Natural killer cell treated with Interleukin-12 subunit alpha and Interleukin-12 subunit beta and Interleukin-15 and Interleukin-18, amount 100 ng/mL, for 72 hours (primary cell): ENCODE measurements at regions not wholly inside any gene's neighbourhood (a gene's known extent, or its start where the extent isn't known, plus 50 kb on each side); places are given as distances from the start of the nearest gene placed in this dataset.

ENCODE experiments used
- ATAC-seq, 2 donors: fragments of 150-1000 bp; cut with Tn5 transposase in 1 of 2; sonication (Bioruptor Pico), chemical (Tn5 transposase) in 1 of 2; 2 replicates each; pipeline ENCODE4 v1.10.0; 2021
- DNase-seq: peaks from one replicate; pipeline ENCODE4 v3.0.0; 2022; ENCODE audit warnings: low spot score
- H3K27ac Mint-ChIP-seq, 2 donors: 1 replicate in 1 of 2; 2 replicates in 1 of 2; pipeline ENCODE4 v1.8.0; 2022; ENCODE audit warnings: mixed read lengths in 2 of 2, mild to moderate bottlenecking in 1 of 2, moderate library complexity in 1 of 2
- H3K27me3 Mint-ChIP-seq, 2 donors: 1 replicate in 1 of 2; 2 replicates in 1 of 2; pipeline ENCODE4 v1.8.0; 2022; ENCODE audit warnings: mixed read lengths in 2 of 2
- H3K36me3 Mint-ChIP-seq: one replicate; pipeline ENCODE4 v1.8.0; 2022; ENCODE audit warnings: mixed read lengths
- H3K4me1 Mint-ChIP-seq, 2 donors: 1 replicate in 1 of 2; 2 replicates in 1 of 2; pipeline ENCODE4 v1.8.0; 2022; ENCODE audit warnings: low read depth in 2 of 2, mixed read lengths in 2 of 2, mild to moderate bottlenecking in 1 of 2
- H3K4me3 Mint-ChIP-seq: one replicate; pipeline ENCODE4 v1.8.0; 2022; ENCODE audit warnings: mixed read lengths
- H3K9me3 Mint-ChIP-seq: 2 replicates; pipeline ENCODE4 v1.8.0; 2022; ENCODE audit warnings: mixed read lengths

GRCh38 chr1:29458737-29459619 lies 222.7 kb downstream of the PTPRU start:
- no peak for DNase-seq
- Mint-ChIP-seq H3K36me3 (no peaks in the 10 kb centered on the region), H3K4me1 (no peaks in the 10 kb centered on the region), H3K27ac (no peak overlapping the region), H3K4me3 (no peak overlapping the region), H3K27me3 (peaks cover 14 to 18% of the 10 kb centered on the region in 2 donors), H3K9me3 (no peaks in the 10 kb centered on the region)
- no peak for ATAC-seq

DNA sequence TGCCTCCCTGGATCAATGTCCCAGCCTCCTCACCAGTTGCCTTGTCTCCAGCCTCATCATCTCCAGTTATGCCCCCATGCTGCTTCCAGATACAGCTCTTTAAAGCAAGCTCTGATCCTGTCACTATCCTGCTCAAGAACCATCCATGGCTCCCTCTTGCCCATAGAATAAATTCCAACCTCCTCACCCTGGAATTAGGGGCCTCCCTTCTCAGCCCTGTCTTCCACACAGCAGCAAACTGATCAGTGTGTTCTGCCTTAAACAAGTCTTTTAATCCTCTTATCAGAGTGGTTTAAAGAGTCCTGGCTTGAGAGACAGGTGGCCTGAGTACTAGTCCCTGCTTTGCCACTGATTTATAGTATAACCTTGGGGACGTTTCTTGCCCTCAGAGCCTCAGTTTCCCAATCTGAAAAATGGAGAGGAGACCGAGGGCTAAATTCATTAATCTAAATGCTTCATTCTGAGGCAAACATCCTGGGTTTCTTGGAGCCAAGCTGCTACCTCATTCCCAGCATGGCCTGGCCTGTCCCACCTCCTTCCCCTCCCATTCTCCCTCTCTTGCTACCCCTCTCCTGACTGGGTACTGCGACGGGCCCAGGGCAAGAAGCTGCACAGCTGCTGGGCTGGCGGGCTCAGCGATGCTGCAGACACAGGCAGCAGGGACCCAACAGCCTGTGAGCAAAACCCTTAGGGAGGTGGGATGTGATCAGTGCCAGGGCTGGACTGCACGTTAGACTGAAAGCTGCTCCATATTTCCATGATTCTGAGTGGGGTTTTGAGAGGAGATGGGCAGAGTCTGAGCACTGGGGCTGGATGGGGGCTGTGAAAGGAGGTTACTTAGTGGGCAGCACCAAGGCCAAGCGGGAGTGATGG lies 221.4 kb downstream of the PTPRU start:
- Mint-ChIP-seq H3K4me1 (no peaks in the 10 kb centered on the region), H3K9me3 (no peaks in the 10 kb centered on the region), H3K27ac (no peak overlapping the region), H3K36me3 (no peaks in the 10 kb centered on the region), H3K4me3 (no peak overlapping the region), H3K27me3 (peaks cover 12 to 25% of the 10 kb centered on the region in 2 donors)
- DNase-seq (no peak), ATAC-seq (no peak)

DNA sequence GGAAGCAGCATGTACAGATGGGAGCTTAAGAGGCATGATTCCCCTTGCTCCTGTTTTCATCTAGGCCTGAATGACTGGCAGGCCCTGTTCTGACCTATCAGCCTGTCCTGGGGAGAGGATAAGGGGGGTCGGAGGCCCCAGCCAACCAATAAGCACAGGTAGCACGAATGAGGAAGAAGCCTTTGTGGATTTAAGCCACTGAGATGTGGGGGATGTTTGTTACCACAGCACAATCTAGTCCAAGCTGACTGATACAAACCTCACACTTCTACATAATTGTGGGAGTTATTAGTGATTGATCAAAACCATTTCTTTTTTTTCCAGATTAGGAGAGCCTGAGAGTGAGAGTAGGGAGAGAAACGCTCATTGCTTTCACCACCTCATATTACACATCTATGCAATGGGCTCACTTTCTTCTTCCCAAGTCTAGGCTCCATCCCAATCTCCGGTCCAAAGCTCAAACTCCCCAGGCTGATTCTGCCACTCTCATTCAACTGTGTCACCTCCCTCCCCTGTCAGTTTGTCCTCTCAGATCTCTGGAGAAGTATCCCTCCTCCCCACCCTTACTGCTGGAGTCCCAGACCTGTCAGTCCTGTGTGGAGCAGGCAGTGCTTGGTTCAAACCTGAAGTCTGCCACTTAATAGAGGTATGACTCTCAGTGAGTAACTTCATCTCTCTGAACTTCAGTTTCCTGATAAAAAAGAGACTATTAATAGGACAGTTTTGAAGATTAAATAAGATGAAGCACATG lies 220.5 kb downstream of the PTPRU start:
- Mint-ChIP-seq H3K27ac (no peak overlapping the region), H3K27me3 (peaks cover 12 to 25% of the 10 kb centered on the region in 2 donors), H3K9me3 (no peaks in the 10 kb centered on the region), H3K4me1 (no peaks in the 10 kb centered on the region), H3K36me3 (no peaks in the 10 kb centered on the region), H3K4me3 (no peak overlapping the region)
- no peak for DNase-seq
- ATAC-seq, result no peak

- DNase-seq (peak; percentile 53), ATAC-seq (no peak)
- Mint-ChIP-seq H3K4me1 (no peaks in the 10 kb centered on the region), H3K27ac (no peak overlapping the region), H3K36me3 (no peaks in the 10 kb centered on the region), H3K9me3 (no peaks in the 10 kb centered on the region), H3K4me3 (no peak overlapping the region), H3K27me3 (peaks cover 12 to 25% of the 10 kb centered on the region in 2 donors)
Observed at GRCh38 chr1:29455781-29456180, 219.5 kb downstream of the PTPRU start.

DNA sequence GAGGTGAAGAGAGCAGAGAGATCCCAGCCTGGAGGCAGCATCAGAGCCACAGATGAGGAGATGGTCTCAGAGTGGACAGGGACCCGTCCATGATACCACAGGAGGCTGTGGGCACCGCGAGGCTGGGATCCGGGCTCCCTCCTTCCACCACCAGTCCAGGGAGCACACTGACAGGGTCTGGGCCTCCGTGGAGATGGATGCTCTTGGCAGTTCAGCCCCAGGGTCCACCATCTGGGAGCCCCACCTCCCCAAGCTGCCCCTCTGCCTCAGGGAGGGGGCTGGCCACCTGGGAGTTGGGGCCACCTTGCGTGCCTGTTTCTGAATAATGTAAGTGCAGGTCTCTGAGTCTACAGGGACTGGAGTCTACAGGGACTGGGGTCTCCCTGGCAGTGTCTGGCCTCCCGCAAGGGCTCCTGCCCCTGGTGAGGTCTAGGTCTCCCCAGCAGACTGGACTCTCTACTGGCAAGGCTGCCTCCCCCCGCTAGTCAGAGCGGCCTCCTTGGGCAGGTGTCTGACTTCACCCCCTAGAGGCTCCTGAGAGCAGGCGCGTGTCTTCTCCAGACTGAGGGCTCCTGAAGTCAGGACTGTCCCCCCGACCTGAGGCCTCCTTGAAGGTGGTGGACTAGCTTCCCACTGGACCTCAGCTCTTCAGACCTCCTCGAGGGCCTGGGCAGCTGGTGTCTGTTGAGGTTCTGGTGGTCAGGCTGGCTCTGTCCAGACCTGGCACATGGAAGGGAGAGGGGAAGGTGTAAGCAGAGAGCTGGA lies 218.5 kb downstream of the PTPRU start:
- Mint-ChIP-seq H3K9me3 (no peaks in the 10 kb centered on the region), H3K36me3 (no peaks in the 10 kb centered on the region), H3K27ac (no peak overlapping the region), H3K4me3 (no peak overlapping the region), H3K4me1 (no peaks in the 10 kb centered on the region), H3K27me3 (peaks cover 12 to 24% of the 10 kb centered on the region in 2 donors)
- no peak for DNase-seq
- ATAC-seq, result no peak

DNA sequence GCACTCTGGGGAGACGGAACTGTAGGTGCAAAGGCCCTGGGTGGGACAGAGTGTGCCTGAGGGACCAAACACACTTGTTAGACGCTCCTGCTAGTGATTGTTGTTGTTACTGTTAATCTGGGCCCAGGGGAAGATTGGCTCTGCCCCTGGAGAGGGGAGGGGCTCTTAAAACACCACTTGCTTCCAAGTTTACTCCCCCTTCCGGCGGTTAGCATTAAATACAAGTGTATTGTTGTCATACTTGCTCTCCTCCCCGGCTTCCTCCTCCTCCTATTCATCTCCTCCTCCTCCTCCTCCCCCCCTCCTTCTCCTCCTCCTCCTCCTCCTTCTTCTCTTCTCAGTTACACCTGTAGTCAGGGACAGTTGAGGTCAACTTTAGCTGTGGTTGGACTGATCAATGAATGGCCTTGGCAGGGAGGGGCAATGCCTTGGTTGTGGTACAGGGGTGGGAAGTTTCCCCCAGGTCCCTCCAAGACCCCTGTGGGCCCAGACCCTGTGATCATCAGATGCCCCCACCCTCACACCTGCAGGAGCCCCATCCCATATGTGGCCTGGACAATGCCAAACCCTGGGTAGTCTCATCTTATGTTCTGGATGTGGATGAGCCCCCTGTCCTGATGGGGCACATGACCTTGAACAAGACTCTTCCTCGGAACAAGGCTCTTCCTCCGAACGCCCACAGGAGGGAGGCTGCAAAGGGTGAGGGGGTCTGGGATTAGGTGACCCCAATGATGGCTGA lies 217.3 kb downstream of the PTPRU start:
- ATAC-seq (no peak), DNase-seq (peak; percentile 32)
- Mint-ChIP-seq H3K4me3 (no peak overlapping the region), H3K36me3 (no peaks in the 10 kb centered on the region), H3K27me3 (peaks cover 12 to 22% of the 10 kb centered on the region in 2 donors), H3K4me1 (no peaks in the 10 kb centered on the region), H3K27ac (no peak overlapping the region), H3K9me3 (no peaks in the 10 kb centered on the region)

- no peak overlapping the region for H3K27ac Mint-ChIP-seq
- ATAC-seq (no peak), DNase-seq (no peak)
- H3K4me1 Mint-ChIP-seq, result no peaks in the 10 kb centered on the region
- no peaks in the 10 kb centered on the region for H3K36me3 Mint-ChIP-seq
- H3K4me3 Mint-ChIP-seq, result no peak overlapping the region
- H3K27me3 Mint-ChIP-seq, result peaks cover 12 to 22% of the 10 kb centered on the region in 2 donors
- H3K9me3 Mint-ChIP-seq, result no peaks in the 10 kb centered on the region
Observed at GRCh38 chr1:29452463-29453230, 216.3 kb downstream of the PTPRU start.

DNA sequence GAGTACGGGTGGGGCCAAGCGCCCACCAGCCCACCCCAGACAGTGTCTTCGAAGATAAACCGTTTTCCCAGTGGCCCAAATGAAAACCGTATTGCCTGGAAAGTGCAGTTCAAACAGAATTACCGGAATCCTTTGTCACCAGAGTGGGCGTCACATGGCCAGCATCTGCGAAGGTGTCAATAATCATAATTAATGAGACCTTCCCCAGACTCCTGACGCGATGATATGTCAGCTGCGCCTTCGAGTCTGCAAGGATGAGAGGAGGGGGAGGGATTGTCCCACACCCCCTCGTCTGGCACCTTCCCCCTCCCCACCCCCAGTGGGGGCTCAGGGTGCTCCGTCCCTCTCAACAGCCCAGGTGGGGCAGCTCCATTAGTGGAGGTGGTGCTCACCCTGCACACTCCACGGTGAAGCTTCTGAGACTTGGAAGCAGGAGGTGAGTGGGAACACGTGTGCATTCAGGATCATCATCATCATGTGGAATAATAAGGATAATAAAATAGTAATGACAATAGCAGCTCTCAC lies 215.1 kb downstream of the PTPRU start:
- H3K27ac Mint-ChIP-seq, result no peak overlapping the region
- no peaks in the 10 kb centered on the region for H3K36me3 Mint-ChIP-seq
- H3K9me3 Mint-ChIP-seq, result no peaks in the 10 kb centered on the region
- ATAC-seq (no peak), DNase-seq (peak; percentile 58)
- no peaks in the 10 kb centered on the region for H3K4me1 Mint-ChIP-seq
- H3K4me3 Mint-ChIP-seq, result no peak overlapping the region
- H3K27me3 Mint-ChIP-seq, result peaks cover 12 to 19% of the 10 kb centered on the region in 2 donors

DNA sequence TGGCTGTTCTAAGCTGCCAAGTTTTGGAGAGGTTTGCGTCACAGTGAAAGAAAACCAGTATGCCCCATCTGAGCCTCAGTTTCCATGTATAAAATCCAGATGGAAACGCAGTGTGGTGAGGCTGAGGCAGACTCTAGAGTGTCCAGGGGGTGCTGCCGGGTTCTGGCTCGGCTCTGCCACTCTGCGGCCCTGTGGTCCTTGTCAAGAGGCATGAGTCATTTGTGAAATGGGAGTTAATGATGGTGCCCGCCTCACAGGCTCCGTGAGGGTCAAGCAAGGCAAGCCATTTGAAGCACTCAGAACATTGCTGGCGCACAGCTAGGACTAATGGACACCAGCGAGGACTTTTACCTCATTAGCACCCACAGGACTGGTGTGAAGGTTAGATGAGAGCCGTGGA lies 214.3 kb downstream of the PTPRU start:
- H3K9me3 Mint-ChIP-seq, result no peaks in the 10 kb centered on the region
- DNase-seq, result no peak
- no peak overlapping the region for H3K27ac Mint-ChIP-seq
- no peaks in the 10 kb centered on the region for H3K4me1 Mint-ChIP-seq
- peaks cover 6 to 14% of the 10 kb centered on the region in 2 donors for H3K27me3 Mint-ChIP-seq
- no peak for ATAC-seq
- H3K4me3 Mint-ChIP-seq, result no peak overlapping the region
- no peaks in the 10 kb centered on the region for H3K36me3 Mint-ChIP-seq

DNA sequence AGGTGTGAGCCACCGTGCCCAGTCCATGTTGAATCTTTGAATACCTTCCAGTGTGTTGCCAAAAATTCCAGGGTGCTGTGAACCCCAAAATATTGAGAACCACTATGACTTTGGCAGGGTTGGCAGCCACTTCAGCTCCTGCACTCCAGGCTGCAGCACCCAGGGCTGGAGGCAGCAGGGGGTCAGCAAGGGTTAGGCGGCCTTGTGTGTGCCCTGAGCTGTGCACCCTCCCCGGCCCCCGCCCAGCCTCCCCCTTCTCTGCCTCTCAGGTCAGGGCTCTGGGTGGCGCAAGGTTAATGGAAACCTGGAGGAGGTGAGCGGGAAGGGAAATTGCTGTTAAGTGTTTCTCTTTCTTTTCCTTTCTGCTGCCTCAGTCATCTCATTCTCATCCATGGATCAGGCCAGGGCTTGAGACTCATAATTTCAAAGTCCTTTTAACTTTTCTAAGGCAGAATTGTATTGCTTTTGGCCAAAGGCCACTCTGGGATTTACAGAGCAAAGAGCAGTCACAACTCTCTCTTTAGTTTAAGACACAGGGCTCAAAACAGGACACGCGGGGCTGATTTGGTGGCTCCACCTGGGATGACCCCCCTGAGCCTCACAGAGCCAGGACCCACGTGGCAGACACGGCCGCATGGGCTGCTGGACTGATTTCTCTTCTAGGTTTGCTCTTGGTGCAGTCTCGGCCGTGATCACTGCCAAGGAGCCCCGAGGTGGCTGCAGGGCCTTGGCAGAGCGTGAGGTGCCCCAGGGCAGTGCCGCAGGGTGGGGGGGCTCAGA lies 212.3 kb downstream of the PTPRU start:
- no peak for DNase-seq
- H3K4me3 Mint-ChIP-seq, result no peak overlapping the region
- no peak overlapping the region for H3K27ac Mint-ChIP-seq
- H3K27me3 Mint-ChIP-seq, result peaks cover 6 to 12% of the 10 kb centered on the region in 2 donors
- no peak for ATAC-seq
- H3K4me1 Mint-ChIP-seq, result no peaks in the 10 kb centered on the region
- H3K9me3 Mint-ChIP-seq, result no peaks in the 10 kb centered on the region
- H3K36me3 Mint-ChIP-seq, result no peaks in the 10 kb centered on the region

GRCh38 chr1:29447368-29447767 lies 211.0 kb downstream of the PTPRU start:
- Mint-ChIP-seq H3K27me3 (peaks cover 6 to 9% of the 10 kb centered on the region in 2 donors), H3K27ac (no peak overlapping the region), H3K36me3 (no peaks in the 10 kb centered on the region), H3K4me1 (no peaks in the 10 kb centered on the region), H3K4me3 (no peak overlapping the region), H3K9me3 (no peaks in the 10 kb centered on the region)
- no peak for DNase-seq
- no peak for ATAC-seq
